IMR-90 (cell line): ENCODE measurements at regions not wholly inside any gene's neighbourhood (a gene's known extent, or its start where the extent isn't known, plus 50 kb on each side); places are given as distances from the start of the nearest gene placed in this dataset.

Experiments
- ATAC-seq: fragments of 200-7000 bp; cut with Tn5 transposase; 2 replicates; pipeline ENCODE4 v1.9.1; 2020; ENCODE audit warnings: low read depth, mild to moderate bottlenecking, moderate library complexity
- BruUV-seq: library from RNA; stranded (reverse); fragments of 400-500 nt; replicated peaks from 2 replicates; lab custom pipeline; 2021; lab: Mats Ljungman, UMichigan
- CTCF ChIA-PET: fragments of 300-600 bp; formaldehyde crosslinking; extraction: SDS; loops from one replicate; lab custom pipeline; 2021; ENCODE audit warnings: antibody characterized with exemption; lab: Yijun Ruan, JAX
- POLR2A ChIA-PET: fragments of 300-600 bp; sonication (Branson Sonifier 250); formaldehyde crosslinking; loops from one replicate; lab custom pipeline; 2022; ENCODE audit warnings: antibody characterized with exemption; ENCODE audit not compliant: unreplicated experiment; lab: Charles Lee
- DNase-seq: peaks from one replicate; pipeline ENCODE4 v3.0.0; 2013
- H2AFZ ChIP-seq: replicated peaks from 2 replicates; pipeline ENCODE3; 2013; ENCODE audit warnings: low read length, mild to moderate bottlenecking; ENCODE audit not compliant: poor library complexity
- H2AK5ac ChIP-seq: 2 replicates; pipeline ENCODE4 v1.6.1; 2013; ENCODE audit warnings: low read depth, low read length, inconsistent platforms
- H2AK9ac ChIP-seq: replicated peaks from 2 replicates; pipeline ENCODE3; 2013; ENCODE audit warnings: mild to moderate bottlenecking, low read depth, low read length, moderate library complexity; ENCODE audit not compliant: poor library complexity
- H2BK120ac ChIP-seq: 2 replicates; pipeline ENCODE4 v1.6.1; 2013; ENCODE audit warnings: low read depth, low read length, inconsistent platforms
- H2BK15ac ChIP-seq: 3 replicates; pipeline ENCODE4 v1.6.1; 2013; ENCODE audit warnings: low read depth, low read length, inconsistent platforms
- H2BK20ac ChIP-seq: 2 replicates; pipeline ENCODE4 v1.6.1; 2013; ENCODE audit warnings: low read depth, mild to moderate bottlenecking, inconsistent platforms, low read length, moderate library complexity
- H2BK5ac ChIP-seq: 2 replicates; pipeline ENCODE4 v1.6.1; 2013; ENCODE audit warnings: mild to moderate bottlenecking, low read depth, low read length, inconsistent platforms; ENCODE audit not compliant: poor library complexity, severe bottlenecking
- H3K14ac ChIP-seq: replicated peaks from 2 replicates; pipeline ENCODE4 v1.6.1; 2013; ENCODE audit warnings: low read depth, low read length, inconsistent platforms
- H3K18ac ChIP-seq: 2 replicates; pipeline ENCODE4 v1.6.1; 2013; ENCODE audit warnings: low read depth, low read length, control low read depth
- H3K23ac ChIP-seq: 2 replicates; pipeline ENCODE4 v1.6.1; 2013; ENCODE audit warnings: low read depth, low read length, inconsistent platforms
- H3K27ac ChIP-seq: 2 replicates; pipeline ENCODE4 v1.5.1; 2013; ENCODE audit warnings: mild to moderate bottlenecking, control low read depth, low read length; ENCODE audit not compliant: insufficient read depth
- H3K27me3 ChIP-seq: 2 replicates; pipeline ENCODE4 v1.6.1; 2013; ENCODE audit warnings: low read length; ENCODE audit not compliant: control insufficient read depth, insufficient read depth
- H3K36me3 ChIP-seq: 2 replicates; pipeline ENCODE4 v1.6.1; 2013; ENCODE audit warnings: low read length, mixed read lengths; ENCODE audit not compliant: control insufficient read depth, insufficient read depth
- H3K4ac ChIP-seq: 2 replicates; pipeline ENCODE4 v1.6.1; 2013; ENCODE audit warnings: low read depth, low read length, inconsistent platforms
- H3K4me1 ChIP-seq: 2 replicates; pipeline ENCODE4 v1.6.1; 2013; ENCODE audit warnings: low read length, mixed read lengths; ENCODE audit not compliant: control insufficient read depth, insufficient read depth
- H3K4me2 ChIP-seq: 2 replicates; pipeline ENCODE4 v1.6.1; 2013; ENCODE audit warnings: low read depth, mild to moderate bottlenecking, control low read depth, low read length, moderate library complexity
- H3K4me3 ChIP-seq: 2 replicates; pipeline ENCODE4 v1.5.1; 2013; ENCODE audit warnings: low read depth, mild to moderate bottlenecking, control low read depth, low read length, moderate library complexity; ENCODE audit not compliant: insufficient read depth
- H3K56ac ChIP-seq: 2 replicates; pipeline ENCODE4 v1.6.1; 2013; ENCODE audit warnings: low read length, inconsistent platforms; ENCODE audit not compliant: insufficient read depth; ENCODE audit errors: extremely low read depth
- H3K79me1 ChIP-seq, 2 experiments: 2 replicates each; pipeline ENCODE4 v1.6.1; 2013; ENCODE audit warnings: low read length in 2 of 2, inconsistent platforms in 1 of 2, low read depth in 1 of 2
- H3K9ac ChIP-seq: 2 replicates; pipeline ENCODE4 v1.6.1; 2013; ENCODE audit warnings: low read depth, low read length, control low read depth
- H3K9me1 ChIP-seq: 2 replicates; pipeline ENCODE4 v1.6.1; 2013; ENCODE audit warnings: low read length, inconsistent platforms; ENCODE audit not compliant: insufficient read depth
- H3K9me3 ChIP-seq: 2 replicates; pipeline ENCODE4 v1.6.1; 2013; ENCODE audit warnings: low read length; ENCODE audit not compliant: control insufficient read depth, insufficient read depth
- H4K20me1 ChIP-seq: 2 replicates; pipeline ENCODE4 v1.6.1; 2013; ENCODE audit warnings: low read length, inconsistent platforms; ENCODE audit not compliant: insufficient read depth
- H4K5ac ChIP-seq: 2 replicates; pipeline ENCODE4 v1.6.1; 2013; ENCODE audit warnings: mild to moderate bottlenecking, low read depth, low read length, control low read depth
- H4K8ac ChIP-seq, 2 experiments: 2 replicates each; pipeline ENCODE4 v1.6.1; 2013; ENCODE audit warnings: low read depth in 2 of 2, low read length in 2 of 2, control low read depth in 1 of 2, inconsistent platforms in 1 of 2
- H4K91ac ChIP-seq: 2 replicates; pipeline ENCODE4 v1.6.1; 2013; ENCODE audit warnings: low read depth, low read length, inconsistent platforms; ENCODE audit not compliant: insufficient read depth
- BHLHE40 ChIP-seq: fragments of 150-350 bp; IDR thresholded peaks from 2 replicates; pipeline ENCODE4 v1.6.1; 2016; ENCODE audit warnings: mild to moderate bottlenecking, low read depth, low read length
- CEBPB ChIP-seq: IDR thresholded peaks from 2 replicates; pipeline ENCODE4 v1.6.1; 2012; ENCODE audit warnings: low read depth, low read length, improper control_type of control experiment
- CHD1 ChIP-seq: IDR thresholded peaks from 2 replicates; pipeline ENCODE4 v1.6.1; 2012; ENCODE audit warnings: low read depth, low read length, improper control_type of control experiment
- NFE2L2 ChIP-seq: fragments of 150-350 bp; IDR thresholded peaks from 2 replicates; pipeline ENCODE4 v1.6.1; 2016; ENCODE audit warnings: low read depth, mild to moderate bottlenecking, low read length
- POLR2A ChIP-seq: IDR thresholded peaks from 2 replicates; pipeline ENCODE4 v1.6.1; 2012; ENCODE audit warnings: mild to moderate bottlenecking, low read depth, low read length
- RCOR1 ChIP-seq: IDR thresholded peaks from 2 replicates; pipeline ENCODE4 v1.6.1; 2012; ENCODE audit warnings: mild to moderate bottlenecking, low read length, improper control_type of control experiment; ENCODE audit not compliant: insufficient replicate concordance
- RFX5 ChIP-seq: IDR thresholded peaks from 2 replicates; pipeline ENCODE4 v1.8.0; 2012; ENCODE audit warnings: low read depth, mild to moderate bottlenecking, low read length, moderate library complexity
- WGBS, 2 experiments: methylation state at CpG; one replicate each; pipeline versions ENCODE4 v1.1.5 to v1.1.7; 2013; ENCODE audit warnings: missing lambda C conversion rate in 2 of 2; ENCODE audit not compliant: insufficient read length in 1 of 2; ENCODE audit errors: extremely low coverage in 2 of 2; 5-methylcytosine and 5-hydroxymethylcytosine counted together
- dilution Hi-C: fragments of 300-500 bp; cut with HindIII; formaldehyde crosslinking; loops from one replicate; pipeline ENCODE4 v1.14.3; 2018; ENCODE audit warnings: low sequenced_read_pairs; ENCODE audit not compliant: unreplicated experiment
- in situ Hi-C: fragments of 300-500 bp; cut with MboI; formaldehyde crosslinking; loops from 3 replicates; pipeline ENCODE4 v1.14.3; 2019; ENCODE audit warnings: low sequenced_read_pairs, inconsistent platforms, mixed read lengths
- intact Hi-C: fragments of 100-400 bp; cut with micrococcal nuclease; formaldehyde crosslinking; loops from 2 replicates; pipeline ENCODE4 v1.10.0; 2022
- TF ChIP-seq, protein P1 (sequence below): fragments of 150-350 bp; IDR thresholded peaks from 2 replicates; pipeline ENCODE4 v1.6.1; 2017; ENCODE audit warnings: mild to moderate bottlenecking, antibody characterized with exemption, low read length, low read depth

DNA sequence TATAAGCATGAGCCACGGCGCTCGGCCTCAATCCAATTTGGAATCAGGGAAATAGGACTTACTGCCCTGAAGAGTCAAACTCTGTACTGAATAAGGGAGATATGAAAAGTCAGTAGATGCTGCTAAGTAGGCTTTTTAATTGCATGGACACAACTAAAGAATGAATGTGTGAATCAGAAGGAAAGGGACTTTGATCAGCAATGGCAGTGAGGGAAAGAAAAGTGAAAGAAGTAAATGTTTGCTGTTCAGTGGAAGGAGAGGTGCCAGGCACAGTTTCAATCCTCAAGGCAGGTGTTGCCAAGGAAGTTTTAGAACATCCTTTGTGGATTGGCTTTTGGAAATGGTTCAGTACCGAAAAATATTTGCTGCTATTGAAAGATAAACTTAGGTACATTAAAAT lies 62.2 kb upstream of the GCM1 start:
- Histone ChIP-seq H3K14ac (no peak overlapping the region), H3K27ac (no peak overlapping the region), H3K4me3 (no peak overlapping the region), H4K20me1 (no peaks in the 10 kb centered on the region), H3K4ac (no peak overlapping the region), H3K9me3 (0 out of 2 replicates have a peak, but pooled peaks cover 2% of the 10 kb centered on the region), H2BK20ac (no peak overlapping the region), H3K23ac (no peak overlapping the region), H3K9me1 (no peaks in the 10 kb centered on the region), H3K9ac (no peak overlapping the region), H3K18ac (no peak overlapping the region), H2AFZ (no peak overlapping the region), H2BK5ac (no peak overlapping the region), H3K4me1 (no peaks in the 10 kb centered on the region), H4K91ac (no peak overlapping the region), H2BK120ac (no peak overlapping the region), H2AK9ac (no peak overlapping the region), H3K79me1 (no peaks in the 10 kb centered on the region), H4K8ac (no peak overlapping the region), H3K36me3 (no peaks in the 10 kb centered on the region), H3K27me3 (peaks cover 6% of the 10 kb centered on the region), H2BK15ac (no peak overlapping the region), H3K4me2 (no peak overlapping the region), H3K56ac (no peak overlapping the region), H2AK5ac (no peak overlapping the region), H4K5ac (no peak overlapping the region)
- no TSS peak for BruUV-seq
- no peak for ATAC-seq
- no peak for TF ChIP-seq RCOR1
- no peak for TF ChIP-seq BHLHE40
- no peak for TF ChIP-seq CHD1
- TF ChIP-seq RFX5, result no peak
- TF ChIP-seq NFE2L2, result no peak
- no peak for TF ChIP-seq CEBPB
- TF ChIP-seq, protein P1, sequence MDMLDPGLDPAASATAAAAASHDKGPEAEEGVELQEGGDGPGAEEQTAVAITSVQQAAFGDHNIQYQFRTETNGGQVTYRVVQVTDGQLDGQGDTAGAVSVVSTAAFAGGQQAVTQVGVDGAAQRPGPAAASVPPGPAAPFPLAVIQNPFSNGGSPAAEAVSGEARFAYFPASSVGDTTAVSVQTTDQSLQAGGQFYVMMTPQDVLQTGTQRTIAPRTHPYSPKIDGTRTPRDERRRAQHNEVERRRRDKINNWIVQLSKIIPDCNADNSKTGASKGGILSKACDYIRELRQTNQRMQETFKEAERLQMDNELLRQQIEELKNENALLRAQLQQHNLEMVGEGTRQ, result no peak
- no peak for TF ChIP-seq POLR2A
- ChIA-PET POLR2A (no interaction called here), CTCF (no interaction called here)
- intact Hi-C loops (no loop called here), dilution Hi-C loops (no loop called here), in situ Hi-C loops (no loop called here)
- no peak for DNase-seq
- no CpG with 5 or more reads among the region's 4 CpGs for WGBS, 2 experiments
